Loucy (cell line): ENCODE measurements at regions not wholly inside any gene's neighbourhood (a gene's known extent, or its start where the extent isn't known, plus 50 kb on each side); places are given as distances from the start of the nearest gene placed in this dataset.
"Not testable (repeated sequence)": the region's sequence is repeated elsewhere in the genome, so short reads cannot be mapped to it uniquely, and the experiment has no call there.

Experiments used
- CTCF ChIP-seq: fragments of 200-600 bp; sonication (generic); conservative IDR thresholded peaks from 2 replicates; pipeline ENCODE4 v1.5.1; 2014; ENCODE audit warnings: mild to moderate bottlenecking, antibody characterized with exemption, low read length
- EZH2phosphoT487 ChIP-seq: fragments of 200-600 bp; IDR thresholded peaks from 2 replicates; pipeline ENCODE4 v1.6.1; 2018; ENCODE audit warnings: antibody characterized with exemption, mild to moderate bottlenecking, moderate library complexity, borderline replicate concordance

DNA sequence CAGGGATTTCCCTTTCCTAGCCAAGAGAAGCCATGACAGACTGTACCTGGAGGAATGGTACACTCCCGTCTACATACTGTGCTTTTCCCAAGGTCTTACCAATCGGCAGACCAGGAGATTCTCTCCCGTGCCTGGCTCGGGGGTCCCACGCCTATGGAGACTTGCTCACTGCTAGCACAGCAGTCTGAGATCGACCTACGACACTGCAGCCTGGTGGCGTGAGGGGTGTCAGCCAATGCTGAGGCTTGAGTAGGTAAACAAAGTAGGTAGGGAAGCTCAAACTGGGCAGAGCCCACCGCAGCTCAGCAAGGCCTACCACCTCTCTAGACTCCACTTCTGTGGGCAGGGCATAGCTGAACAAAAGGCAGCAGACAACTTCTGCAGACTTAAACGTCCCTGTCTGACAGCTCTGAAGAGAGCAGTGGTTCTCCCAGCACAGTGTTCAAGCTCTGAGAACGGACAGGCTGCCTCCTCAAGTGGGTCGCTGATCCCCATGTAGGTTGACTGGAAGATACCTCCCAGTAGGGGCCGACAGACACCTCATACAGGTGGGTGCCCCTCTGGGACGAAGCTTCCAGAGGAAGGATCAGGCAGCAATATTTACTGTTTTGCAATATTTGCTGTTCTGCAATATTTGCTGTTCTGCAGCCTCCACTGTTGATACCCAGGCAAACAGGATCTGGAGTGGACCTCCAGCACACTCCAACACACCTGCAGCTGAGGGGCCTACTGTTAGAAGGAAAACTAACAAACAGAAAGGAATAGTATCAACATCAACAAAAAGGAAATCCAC is 270.4 kb upstream of the TLE3 start:
- not testable (repeated sequence) for TF ChIP-seq CTCF, EZH2phosphoT487
